AG08396 (cell line): ENCODE measurements at regions not wholly inside any gene's neighbourhood (a gene's known extent, or its start where the extent isn't known, plus 50 kb on each side); places are given as distances from the start of the nearest gene placed in this dataset.

Source experiments
- DNase-seq: peaks from one replicate; pipeline ENCODE4 v3.0.0; 2012; ENCODE audit warnings: low spot score, mixed read lengths

DNA sequence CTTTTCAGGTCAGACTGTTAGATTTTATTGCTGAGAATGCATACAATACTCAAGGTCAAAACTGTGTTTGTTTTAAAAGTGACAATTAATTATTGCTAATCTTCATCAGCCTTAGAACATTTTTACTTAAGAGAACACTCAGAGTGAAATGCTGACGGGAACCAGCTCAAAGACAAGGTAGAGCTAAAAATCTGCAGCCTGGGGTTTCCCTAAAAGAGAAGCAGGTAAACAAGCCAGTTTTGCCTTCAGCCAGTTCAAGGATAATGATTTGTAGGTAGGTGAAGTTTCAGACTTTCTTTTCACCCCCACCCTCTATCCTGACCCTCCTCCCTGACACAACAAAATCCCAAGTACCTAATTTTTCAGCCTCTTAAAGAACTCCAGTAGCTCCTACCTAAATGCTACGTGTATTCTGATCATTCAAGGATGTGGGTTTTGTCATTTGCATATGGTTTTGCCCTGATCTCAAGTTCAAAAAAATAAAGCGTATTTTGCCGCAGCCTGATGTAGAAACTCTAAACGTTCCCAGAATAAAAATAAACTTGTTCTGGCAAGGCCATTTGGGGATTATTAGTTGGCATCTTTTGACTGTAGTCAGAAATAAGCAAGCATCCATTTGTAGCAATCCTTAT, 407.2 kb downstream of the EFNA5 start:
- no peak for DNase-seq

- DNase-seq = no peak
Observed at GRCh38 chr5:107257885-107258520, 412.7 kb downstream of the EFNA5 start.

DNA sequence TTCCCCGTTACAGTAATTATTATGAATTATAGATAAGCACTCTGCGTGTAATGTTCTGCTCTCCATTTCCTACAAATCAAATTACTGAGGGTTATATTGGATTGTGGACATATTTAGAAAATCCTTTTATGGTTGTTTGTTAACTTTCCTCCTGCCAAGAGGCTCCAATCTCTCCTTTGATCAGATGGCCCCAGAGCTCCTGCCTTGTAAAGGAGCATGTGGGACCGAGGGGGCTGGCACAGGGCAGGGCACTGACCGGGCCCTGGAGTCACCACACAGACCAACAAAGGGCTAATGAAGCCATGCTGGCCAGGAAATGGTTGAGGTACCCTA, 415.9 kb downstream of the EFNA5 start:
- DNase-seq = no peak

GRCh38 chr5:107254214-107254901, 416.4 kb downstream of the EFNA5 start:
- no peak for DNase-seq

GRCh38 chr5:107253246-107253645, 417.5 kb downstream of the EFNA5 start:
- DNase-seq = no peak

GRCh38 chr5:107251151-107251550, 419.6 kb downstream of the EFNA5 start:
- no peak for DNase-seq

GRCh38 chr5:107248066-107248695, 422.6 kb downstream of the EFNA5 start:
- peak; percentile 18 for DNase-seq

DNA sequence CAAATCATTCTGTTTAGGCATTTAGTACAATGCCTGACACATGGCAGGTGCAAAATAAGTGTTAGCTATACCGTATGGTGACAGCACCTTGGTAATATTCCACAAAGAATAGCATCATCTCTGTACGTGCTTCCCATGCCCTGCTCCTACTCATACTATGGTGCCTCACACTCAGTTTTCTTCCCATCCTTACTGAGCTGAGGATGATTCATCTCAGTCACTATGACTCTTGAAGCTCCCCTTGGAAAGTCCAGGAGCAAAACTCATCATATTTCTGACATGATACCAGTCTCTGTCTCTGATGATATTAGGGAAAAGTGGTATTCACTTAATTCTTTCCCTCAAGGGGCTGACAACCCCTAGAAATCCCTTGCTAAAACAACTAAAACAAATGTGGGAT, 423.3 kb downstream of the EFNA5 start:
- no peak for DNase-seq

- no peak for DNase-seq
Observed at GRCh38 chr5:107243220-107243579, 427.5 kb downstream of the EFNA5 start.

GRCh38 chr5:107242411-107243219, 428.1 kb downstream of the EFNA5 start:
- no peak for DNase-seq

DNA sequence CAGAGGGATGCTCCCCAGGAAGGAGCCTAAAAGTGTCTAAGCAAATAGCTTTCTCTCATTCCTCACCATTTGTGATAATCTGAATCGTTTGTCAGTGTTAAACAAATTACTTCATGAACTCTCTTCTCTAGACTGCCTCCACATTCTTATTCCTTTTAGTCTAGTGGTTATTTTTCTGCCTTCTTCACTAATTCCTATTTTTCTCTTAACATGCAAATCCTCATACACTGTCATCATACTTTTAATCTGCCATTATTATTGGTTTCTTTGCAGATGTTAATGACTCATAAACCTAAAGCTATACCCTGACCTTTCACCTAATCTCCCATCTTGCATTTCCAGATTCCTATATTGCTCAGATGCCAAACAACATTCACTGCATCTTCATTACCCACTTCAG, 428.9 kb downstream of the EFNA5 start:
- DNase-seq = no peak

- DNase-seq = no peak
Observed at GRCh38 chr5:107235167-107235566, 435.6 kb downstream of the EFNA5 start.

DNA sequence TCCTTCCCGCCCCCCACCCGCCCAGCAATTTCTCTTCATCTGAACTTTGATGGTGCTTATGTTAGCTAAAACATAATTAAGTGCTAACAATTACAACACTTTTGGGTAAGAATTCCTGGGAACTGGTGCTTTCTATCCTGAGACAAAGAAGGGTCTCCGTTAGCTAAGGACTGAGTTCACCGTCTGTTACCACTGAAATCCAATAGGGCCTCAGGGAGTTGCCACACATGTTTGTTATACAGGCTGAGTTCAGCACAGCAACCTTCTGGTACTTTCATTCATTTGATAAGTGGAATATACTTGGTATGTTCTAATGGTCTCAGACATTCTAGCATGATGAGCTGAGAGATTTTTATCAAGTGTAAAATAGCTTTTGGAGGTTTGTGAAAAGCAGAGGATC, 437.9 kb downstream of the EFNA5 start:
- no peak for DNase-seq

GRCh38 chr5:107232293-107232692, 438.4 kb downstream of the EFNA5 start:
- DNase-seq = no peak

DNA sequence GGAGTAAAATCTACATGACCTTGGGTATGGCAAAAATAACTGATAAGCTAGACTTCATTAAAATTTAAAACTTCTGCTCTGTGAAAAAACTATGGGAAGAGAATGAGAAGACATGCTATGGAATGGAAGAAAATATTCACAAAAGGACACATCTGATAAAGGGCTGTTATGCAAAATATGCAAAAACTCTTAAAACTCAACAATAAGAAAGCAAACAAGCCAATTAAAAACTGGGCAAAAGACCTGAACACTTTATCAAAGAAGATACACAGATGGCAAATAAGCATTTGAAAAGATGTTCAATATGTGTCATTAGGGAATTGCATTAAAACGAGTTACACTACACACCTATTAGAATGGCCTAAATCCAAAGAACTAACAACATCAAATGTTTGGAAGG, 439.5 kb downstream of the EFNA5 start:
- DNase-seq = no peak

- DNase-seq = no peak
Observed at GRCh38 chr5:107230367-107230766, 440.4 kb downstream of the EFNA5 start.

- no peak for DNase-seq
Observed at GRCh38 chr5:107228226-107228625, 442.5 kb downstream of the EFNA5 start.

GRCh38 chr5:107224272-107224671, 446.5 kb downstream of the EFNA5 start:
- no peak for DNase-seq

DNA sequence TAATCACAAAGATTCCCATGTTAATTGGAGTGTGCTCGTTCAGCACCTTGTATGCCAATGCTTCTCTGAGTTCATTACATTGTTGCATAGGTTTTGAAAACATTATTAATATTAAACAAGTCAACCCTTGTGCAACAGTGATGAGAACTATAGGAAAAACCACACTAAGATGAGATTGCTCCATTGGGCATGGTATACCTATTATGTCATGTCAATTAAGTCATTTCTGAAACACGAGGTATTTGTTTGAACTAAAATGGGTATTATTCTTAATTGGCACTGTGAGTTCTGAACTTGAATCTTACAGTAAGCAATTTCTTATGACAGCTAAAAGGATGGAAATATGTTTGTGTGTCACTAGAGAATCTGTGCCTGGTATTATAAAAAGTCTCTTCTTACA, 447.7 kb downstream of the EFNA5 start:
- no peak for DNase-seq

DNA sequence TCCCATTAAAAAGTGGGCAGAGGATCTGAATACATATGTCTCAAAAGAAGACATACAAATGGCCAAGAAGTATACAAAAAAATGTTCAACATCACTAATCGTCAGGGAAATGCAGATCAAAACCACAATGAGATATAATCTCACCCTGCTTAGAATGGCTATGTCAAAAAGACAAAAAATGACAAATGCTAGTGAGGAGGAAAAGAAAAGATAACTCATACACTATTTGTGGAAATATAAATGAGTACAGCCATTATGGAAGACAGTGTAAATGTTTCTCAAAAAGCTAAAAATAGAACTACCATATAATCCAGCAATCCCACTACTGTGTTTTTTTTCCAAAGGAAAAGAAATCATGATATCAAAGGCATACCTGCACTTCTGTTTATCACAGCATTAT, 450.7 kb downstream of the EFNA5 start:
- DNase-seq = no peak

DNA sequence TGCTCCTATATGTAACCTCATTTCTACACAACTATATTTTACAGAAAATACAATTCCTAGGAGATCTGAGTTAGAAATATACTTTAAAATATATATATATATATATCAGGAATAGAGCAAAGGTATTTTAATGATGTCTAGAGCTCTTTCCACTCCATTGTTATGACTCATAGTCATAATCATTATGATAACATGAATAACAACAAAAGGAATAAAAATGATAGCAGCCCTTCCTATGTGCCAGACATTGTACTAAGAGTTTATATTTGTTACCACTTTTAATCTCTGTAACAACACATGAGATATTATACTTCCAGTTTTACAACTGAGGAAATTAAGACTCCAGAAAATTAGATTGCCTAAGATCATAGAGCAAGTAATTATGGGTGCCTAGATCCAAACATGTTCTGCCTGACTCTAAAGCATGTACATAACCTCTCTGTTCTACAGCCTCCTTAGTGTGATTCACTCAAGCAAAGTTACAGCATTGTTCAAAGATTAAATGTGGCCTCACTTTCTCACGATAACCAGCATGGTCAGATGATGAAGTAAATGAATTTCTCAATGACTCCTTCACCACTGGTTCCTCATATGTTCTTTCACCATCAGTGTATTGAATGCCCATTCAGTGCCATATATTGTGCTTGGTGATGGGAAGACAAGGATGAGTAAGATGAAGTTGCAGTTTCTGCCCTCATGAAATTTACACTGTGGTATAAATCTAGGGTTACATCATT, 452.1 kb downstream of the EFNA5 start:
- DNase-seq = no peak

GRCh38 chr5:107217721-107218130, 453.0 kb downstream of the EFNA5 start:
- DNase-seq = no peak
